GM21717 (cell line): ENCODE measurements at regions not wholly inside any gene's neighbourhood (a gene's known extent, or its start where the extent isn't known, plus 50 kb on each side); places are given as distances from the start of the nearest gene placed in this dataset.

Experiments used
- ATAC-seq: cut with Tn5 transposase; IDR thresholded peaks from one replicate; pipeline ENCODE4 v1.9.1; 2021; ENCODE audit warnings: mild to moderate bottlenecking, moderate library complexity; ENCODE audit not compliant: unreplicated experiment

- no peak for ATAC-seq
These were observed 92.8 kb upstream of the SEMA6D start for GRCh38 chr15:47624503-47624902.

- no peak for ATAC-seq
These were observed 78.3 kb upstream of the SEMA6D start for GRCh38 chr15:47639042-47639441.

GRCh38 chr15:47640079-47640478, 77.2 kb upstream of the SEMA6D start:
- no peak for ATAC-seq

DNA sequence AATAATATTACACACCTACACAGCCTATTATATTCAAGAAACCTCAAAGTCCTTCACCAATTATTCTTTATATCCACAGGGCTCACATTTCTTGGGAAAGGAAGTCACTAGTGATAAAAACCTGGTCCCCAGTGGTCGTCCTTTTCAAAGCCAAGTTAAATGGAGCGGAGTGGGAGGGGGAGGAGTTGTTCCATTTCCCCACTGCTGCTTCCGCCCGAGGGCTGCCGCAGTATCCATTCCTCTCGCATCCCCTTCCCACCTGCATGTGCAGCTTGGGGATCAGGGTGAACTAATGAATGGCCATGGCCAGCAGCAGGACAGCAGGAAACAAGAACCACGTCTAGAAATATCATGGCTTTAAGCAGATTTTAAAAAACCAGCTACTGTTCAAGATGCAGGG, 76.4 kb upstream of the SEMA6D start:
- no peak for ATAC-seq

- no peak for ATAC-seq
These were observed 72.6 kb upstream of the SEMA6D start for GRCh38 chr15:47644722-47645121.

DNA sequence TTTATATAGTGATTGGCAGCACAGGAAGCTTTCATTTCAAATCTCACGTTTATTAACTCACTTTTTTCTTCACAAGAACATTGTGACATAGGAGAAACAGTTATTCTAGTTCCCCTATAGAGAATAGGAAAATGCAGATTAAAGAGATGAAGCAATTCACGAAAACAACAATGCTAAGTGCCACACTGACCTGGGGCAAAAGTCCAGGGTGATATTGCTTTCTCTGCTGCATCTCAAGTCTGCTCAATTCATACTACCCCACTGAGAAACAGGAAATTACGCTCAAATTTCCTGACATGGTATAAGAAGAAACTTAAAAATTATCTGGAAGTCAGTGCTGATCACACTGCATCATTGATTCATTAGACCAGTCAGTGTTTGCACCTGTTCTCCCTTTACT, 66.7 kb upstream of the SEMA6D start:
- no peak for ATAC-seq

DNA sequence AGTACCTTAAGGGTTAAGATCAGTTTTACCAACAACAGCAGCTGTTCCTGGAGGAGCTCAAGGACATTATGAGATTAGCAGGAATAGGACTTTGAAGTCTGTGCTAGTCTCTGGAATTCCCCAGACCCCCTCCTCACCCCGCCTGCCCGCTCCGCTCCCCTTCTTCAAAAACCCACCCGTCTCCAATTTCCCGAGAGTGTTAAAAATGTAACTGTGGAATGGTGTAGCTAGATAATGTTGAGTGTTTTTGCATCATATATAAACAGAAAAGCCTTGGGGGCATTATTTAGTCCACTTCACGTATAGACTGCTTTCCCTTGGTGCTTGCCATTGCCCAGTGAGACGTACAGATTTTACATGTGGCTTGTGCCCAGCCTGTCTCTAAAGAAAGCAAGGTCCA, 65.0 kb upstream of the SEMA6D start:
- no peak for ATAC-seq

GRCh38 chr15:47652844-47653243, 64.5 kb upstream of the SEMA6D start:
- ATAC-seq = no peak

DNA sequence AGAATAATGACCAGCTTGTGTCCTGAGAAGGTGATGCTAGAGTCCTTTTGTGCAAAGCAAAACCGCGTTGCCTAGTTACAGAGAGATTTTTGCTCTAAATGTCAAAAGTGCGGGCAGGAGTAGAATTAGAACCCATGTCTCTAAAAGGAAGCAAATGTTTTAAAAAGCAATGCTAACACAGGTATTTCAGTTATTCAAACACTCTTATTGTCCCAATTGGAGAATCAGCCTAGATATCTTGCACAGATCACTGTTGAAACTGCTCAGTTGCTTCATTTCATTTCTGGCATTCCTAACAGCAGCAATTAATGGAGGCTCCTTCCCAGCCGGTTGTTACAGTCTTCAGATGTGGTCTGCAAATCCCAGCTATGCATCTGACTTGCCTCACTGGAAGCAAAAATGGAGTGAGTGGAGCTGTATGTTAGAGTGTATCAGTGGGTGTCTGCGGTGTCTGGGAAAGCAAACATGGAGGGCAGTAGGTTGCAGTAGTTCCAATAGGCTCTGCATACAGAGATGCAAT, 55.6 kb upstream of the SEMA6D start:
- ATAC-seq = no peak

DNA sequence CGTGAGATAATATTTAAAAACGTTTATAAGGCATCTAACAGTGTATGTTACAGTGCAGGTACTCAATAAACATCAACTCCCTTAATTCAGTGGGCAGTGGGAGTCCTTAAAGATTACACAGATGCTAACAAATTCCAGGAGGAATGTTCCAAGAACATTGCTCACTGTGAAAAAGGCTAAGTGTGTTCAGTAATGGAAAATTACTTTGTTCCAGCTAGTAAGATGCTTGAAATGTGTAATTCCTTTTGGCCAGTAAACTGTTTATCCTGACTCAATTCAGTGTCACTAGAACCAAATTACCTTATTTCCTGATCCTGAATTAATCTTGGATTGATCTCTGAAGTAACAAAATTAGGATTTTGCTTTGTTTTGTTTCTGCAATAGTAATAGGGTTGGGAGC, 54.2 kb upstream of the SEMA6D start:
- no peak for ATAC-seq
